Heart right ventricle (tissue), 16 donors: ENCODE measurements at regions not wholly inside any gene's neighbourhood (a gene's known extent, or its start where the extent isn't known, plus 50 kb on each side); places are given as distances from the start of the nearest gene placed in this dataset.

ENCODE experiments used
- ATAC-seq, 8 donors: fragments of 200-7000 bp; cut with Tn5 transposase; one replicate each; pipeline ENCODE4 v1.9.1; 2020; ENCODE audit warnings: mild to moderate bottlenecking in 8 of 8, moderate library complexity in 8 of 8, moderate number of reproducible peaks in 1 of 8
- DNase-seq, 2 donors: peaks; one replicate each; pipeline ENCODE4 v3.0.0-alpha.2; 2020
- H3K27ac ChIP-seq, 10 donors: fragments of 200-600 bp; sonication (generic) in 2 of 10; one replicate each; pipeline versions ENCODE4 v1.5.0 to v1.8.0; 2020 to 2022; ENCODE audit warnings: mild to moderate bottlenecking in 3 of 10
- H3K27me3 ChIP-seq, 7 donors: fragments of 200-600 bp; one replicate each; pipeline ENCODE4 v1.8.0; 2021 to 2022; ENCODE audit warnings: mild to moderate bottlenecking in 2 of 7
- H3K36me3 ChIP-seq, 9 donors: fragments of 200-600 bp; sonication (generic) in 1 of 9; one replicate each; pipeline versions ENCODE4 v1.5.0 to v1.8.0; 2020 to 2022; ENCODE audit warnings: mild to moderate bottlenecking in 2 of 9
- H3K4me1 ChIP-seq, 9 donors: fragments of 200-600 bp; sonication (generic) in 1 of 9; one replicate each; pipeline versions ENCODE4 v1.5.0 to v1.8.0; 2020 to 2022; ENCODE audit warnings: mild to moderate bottlenecking in 4 of 9
- H3K4me3 ChIP-seq, 10 donors: fragments of 200-600 bp; sonication (generic) in 2 of 10; one replicate each; pipeline versions ENCODE4 v1.5.0 to v1.8.0; 2020 to 2022; ENCODE audit warnings: mild to moderate bottlenecking in 7 of 10, moderate library complexity in 2 of 10
- H3K9me3 ChIP-seq, 11 donors: fragments of 200-600 bp in 10 of 11; sonication (generic) in 2 of 11; one replicate each; pipeline versions ENCODE4 v1.5.0 to v1.8.0; 2013 to 2022; ENCODE audit warnings: mild to moderate bottlenecking in 2 of 11, control low read depth in 1 of 11, moderate library complexity in 1 of 11
- CTCF ChIP-seq, 9 donors: fragments of 200-600 bp; sonication (generic) in 2 of 9; IDR thresholded peaks; one replicate each; pipeline versions ENCODE4 v1.5.0 to v1.8.0; 2021 to 2022; ENCODE audit warnings: antibody characterized with exemption in 9 of 9, mild to moderate bottlenecking in 5 of 9, moderate library complexity in 1 of 9
- WGBS, 2 donors: extraction: QIAGEN DNeasy Blood & Tissue Kit; methylation state at CpG; one replicate each; pipeline ENCODE4 v1.1.7; 2013; ENCODE audit warnings: inconsistent platforms in 1 of 2; 5-methylcytosine and 5-hydroxymethylcytosine counted together
- intact Hi-C, 10 donors: fragments of 100-400 bp; cut with DNase I; formaldehyde crosslinking; loops; one replicate each; pipeline versions ENCODE4 v1.11.1 to v1.14.2; 2022
- donor health status: Arrhythmogenic right ventricular cardiomyopathy.
- donor health status: ischemic (EF 13 %, LVEDD 7.1; RV severe dilation, severe dysfunction).
- donor health status: healthy with polysubstance abuse.
- donor health status: DM: no; HTN: yes; CAD: no.
- donor health status: DM: no; HTN: no; CAD: no.
- donor health status: ischemic (EF 25% LVEDD 6.9; RV normal size, moderate dysfunction).
- donor health status: ischemic (EF 25% LVEDD 5.7; RV mildly dilated, moderate dysfunction).
- donor health status: healthy.
- donor health status: DM: yes; HTN: yes; CAD: no.
- donor health status: Ischemic cardiomyopathy.
- donor health status: ischemic (EF 35%, LVEDD 5.7; RV mildly dilated, moderate dysfunction).
- donor health status: nonischemic (EF 11% LVEDD 7.7; RV severe dilation, severe dysfunction).
- donor health status: DM: yes; HTN: yes; CAD: no.
- donor health status: PGD.
- donor health status: ischemic (EF 29% LVEDD 5.4; RV normal size, mild dysfunction).
- donor health status: nonischemic (EF 23%, LVEDD 6.1; RV moderate dilation, normal function).

- TF ChIP-seq CTCF (IDR thresholded peaks at IDR 0.05) = peak in 5 of 9 donors; percentile 14 to 41 (median 22)
- DNase-seq = peak; percentile 36 to 51
- Histone ChIP-seq H3K4me3 (peak overlapping the region in 9 of 10 donors; percentile 2 to 54 (median 41)), H3K4me1 (peaks cover 0 to 8% (median 0%) of the 10 kb centered on the region in 9 donors), H3K36me3 (no peaks in the 10 kb centered on the region), H3K27me3 (peaks cover 0 to 20% (median 0%) of the 10 kb centered on the region in 7 donors), H3K27ac (peak overlapping the region; percentile 9 to 77 (median 66)), H3K9me3 (peaks cover 0 to 3% (median 0%) of the 10 kb centered on the region in 11 donors)
- peak; percentile 52 to 76 (median 67) for ATAC-seq
- WGBS, 2 donors = 60 to 65% methylated on average over 18 of the region's 18 CpGs
- intact Hi-C loops = no loop called here
These were observed 146.7 kb downstream of the TSN start for GRCh38 chr2:121902171-121902591.

- ATAC-seq (peak in 6 of 8 donors; percentile 3 to 42 (median 22)), DNase-seq (peak; percentile 17 to 26)
- H3K36me3 ChIP-seq = no peaks in the 10 kb centered on the region
- peak overlapping the region; percentile 9 to 77 (median 66) for H3K27ac ChIP-seq
- intact Hi-C loops = no loop called here
- no peak for TF ChIP-seq CTCF (IDR thresholded peaks at IDR 0.05)
- WGBS, 2 donors = 49 to 59% methylated on average over 13 of the region's 13 CpGs
- peaks cover 0 to 6% (median 0%) of the 10 kb centered on the region in 11 donors for H3K9me3 ChIP-seq
- H3K27me3 ChIP-seq = peaks cover 0 to 20% (median 0%) of the 10 kb centered on the region in 7 donors
- H3K4me1 ChIP-seq = peaks cover 0 to 8% (median 0%) of the 10 kb centered on the region in 9 donors
- peak overlapping the region in 9 of 10 donors; percentile 2 to 54 (median 41) for H3K4me3 ChIP-seq
These were observed 147.2 kb downstream of the TSN start for GRCh38 chr2:121902616-121903015.

- Histone ChIP-seq H3K4me3 (peak overlapping the region in 9 of 10 donors; percentile 2 to 54 (median 41)), H3K27me3 (peaks cover 0 to 23% (median 0%) of the 10 kb centered on the region in 7 donors), H3K4me1 (peaks cover 0 to 8% (median 0%) of the 10 kb centered on the region in 9 donors), H3K27ac (peak overlapping the region; percentile 9 to 77 (median 66)), H3K36me3 (no peaks in the 10 kb centered on the region), H3K9me3 (peaks cover 0 to 6% (median 0%) of the 10 kb centered on the region in 11 donors)
- WGBS, 2 donors = 47 to 62% methylated on average over 14 of the region's 14 CpGs
- intact Hi-C loops = no loop called here
- peak; percentile 21 to 42 for DNase-seq
- TF ChIP-seq CTCF (IDR thresholded peaks at IDR 0.05) = no peak
- peak; percentile 24 to 72 (median 41) for ATAC-seq
These were observed 147.7 kb downstream of the TSN start for GRCh38 chr2:121903037-121903689.

- Histone ChIP-seq H3K4me1 (peaks cover 0 to 8% (median 0%) of the 10 kb centered on the region in 9 donors), H3K27me3 (peaks cover 0 to 33% (median 0%) of the 10 kb centered on the region in 7 donors), H3K4me3 (no peak overlapping the region), H3K9me3 (peaks cover 0 to 6% (median 0%) of the 10 kb centered on the region in 11 donors), H3K36me3 (no peaks in the 10 kb centered on the region), H3K27ac (no peak overlapping the region)
- 80 to 85% methylated on average over 2 of the region's 2 CpGs for WGBS, 2 donors
- TF ChIP-seq CTCF (IDR thresholded peaks at IDR 0.05) = no peak
- DNase-seq (no peak), ATAC-seq (no peak)
- intact Hi-C loops = no loop called here
These were observed 149.2 kb downstream of the TSN start for GRCh38 chr2:121904656-121905055.
